ENCODE measurements at regions not wholly inside any gene's neighbourhood (a gene's known extent, or its start where the extent isn't known, plus 50 kb on each side); places are given as distances from the start of the nearest gene placed in this dataset.
"Not testable (repeated sequence)": the region's sequence is repeated elsewhere in the genome, so short reads cannot be mapped to it uniquely, and the experiment has no call there.

GRCh38 chr20:29088472-29088871 is 2169.0 kb upstream of the DEFB115 start:
- H3K79me2 ChIP-seq (ENCODE audit: control insufficient read depth, insufficient read depth, low read length); H3K4me2 ChIP-seq (ENCODE audit: control insufficient read depth, extremely low read depth, insufficient read depth, low read depth, low read length); H3K9me1 ChIP-seq (ENCODE audit: control insufficient read depth, extremely low read depth, insufficient read depth, low read length); H3K36me3 ChIP-seq (ENCODE audit: control insufficient read depth in 2 of 2, extremely low read depth in 1 of 2, insufficient read depth in 2 of 2, low read length in 2 of 2); H3K4me1 ChIP-seq (ENCODE audit: control insufficient read depth, extremely low read depth, insufficient read depth, low read length); FAIRE-seq; H3K4me3 ChIP-seq (ENCODE audit: control insufficient read depth in 2 of 3, extremely low read depth in 1 of 3, insufficient read depth in 2 of 3, low read depth in 1 of 3, low read length in 3 of 3); H4K20me1 ChIP-seq (ENCODE audit: control insufficient read depth, extremely low read depth, insufficient read depth, low read length); DNase-seq (ENCODE audit: low read depth, low spot score); H3K9me3 ChIP-seq (ENCODE audit: control insufficient read depth, low read depth, low read length); H3K27ac ChIP-seq (ENCODE audit: control insufficient read depth, insufficient read depth, low read length); H2AFZ ChIP-seq (ENCODE audit: control insufficient read depth, low read length); dilution Hi-C loops (cut with MboI; ENCODE audit: extremely low pct_ligation_motif_present, low sequenced_read_pairs); H3K9ac ChIP-seq (ENCODE audit: control insufficient read depth, extremely low read depth, insufficient read depth, low read length); H3K27me3 ChIP-seq (ENCODE audit: control insufficient read depth, extremely low read depth, insufficient read depth, low read length): not testable (repeated sequence)

GRCh38 chr20:29089409-29089808 is 2168.1 kb upstream of the DEFB115 start:
- DNase-seq (ENCODE audit: low read depth, low spot score); FAIRE-seq; H3K9me1 ChIP-seq (ENCODE audit: control insufficient read depth, extremely low read depth, insufficient read depth, low read length); H3K4me2 ChIP-seq (ENCODE audit: control insufficient read depth, extremely low read depth, insufficient read depth, low read depth, low read length); H3K27me3 ChIP-seq (ENCODE audit: control insufficient read depth, extremely low read depth, insufficient read depth, low read length); H2AFZ ChIP-seq (ENCODE audit: control insufficient read depth, low read length); H4K20me1 ChIP-seq (ENCODE audit: control insufficient read depth, extremely low read depth, insufficient read depth, low read length); dilution Hi-C loops (cut with MboI; ENCODE audit: extremely low pct_ligation_motif_present, low sequenced_read_pairs); H3K27ac ChIP-seq (ENCODE audit: control insufficient read depth, insufficient read depth, low read length); H3K4me1 ChIP-seq (ENCODE audit: control insufficient read depth, extremely low read depth, insufficient read depth, low read length); H3K4me3 ChIP-seq (ENCODE audit: control insufficient read depth in 2 of 3, extremely low read depth in 1 of 3, insufficient read depth in 2 of 3, low read depth in 1 of 3, low read length in 3 of 3); H3K9me3 ChIP-seq (ENCODE audit: control insufficient read depth, low read depth, low read length); H3K9ac ChIP-seq (ENCODE audit: control insufficient read depth, extremely low read depth, insufficient read depth, low read length); H3K79me2 ChIP-seq (ENCODE audit: control insufficient read depth, insufficient read depth, low read length); H3K36me3 ChIP-seq (ENCODE audit: control insufficient read depth in 2 of 2, extremely low read depth in 1 of 2, insufficient read depth in 2 of 2, low read length in 2 of 2): not testable (repeated sequence)

GRCh38 chr20:29093958-29094357 is 2163.5 kb upstream of the DEFB115 start:
- dilution Hi-C loops (cut with MboI; ENCODE audit: extremely low pct_ligation_motif_present, low sequenced_read_pairs) = not testable (repeated sequence)

GRCh38 chr20:29096695-29097094 is 2160.8 kb upstream of the DEFB115 start:
- DNase-seq (ENCODE audit: low read depth, low spot score); H3K27ac ChIP-seq (ENCODE audit: control insufficient read depth, insufficient read depth, low read length); H3K36me3 ChIP-seq (ENCODE audit: control insufficient read depth in 2 of 2, extremely low read depth in 1 of 2, insufficient read depth in 2 of 2, low read length in 2 of 2); H4K20me1 ChIP-seq (ENCODE audit: control insufficient read depth, extremely low read depth, insufficient read depth, low read length); FAIRE-seq; H3K4me3 ChIP-seq (ENCODE audit: control insufficient read depth in 2 of 3, extremely low read depth in 1 of 3, insufficient read depth in 2 of 3, low read depth in 1 of 3, low read length in 3 of 3); H3K9me3 ChIP-seq (ENCODE audit: control insufficient read depth, low read depth, low read length); H3K9ac ChIP-seq (ENCODE audit: control insufficient read depth, extremely low read depth, insufficient read depth, low read length); dilution Hi-C loops (cut with MboI; ENCODE audit: extremely low pct_ligation_motif_present, low sequenced_read_pairs); H3K27me3 ChIP-seq (ENCODE audit: control insufficient read depth, extremely low read depth, insufficient read depth, low read length); H2AFZ ChIP-seq (ENCODE audit: control insufficient read depth, low read length); H3K4me1 ChIP-seq (ENCODE audit: control insufficient read depth, extremely low read depth, insufficient read depth, low read length); H3K4me2 ChIP-seq (ENCODE audit: control insufficient read depth, extremely low read depth, insufficient read depth, low read depth, low read length); H3K79me2 ChIP-seq (ENCODE audit: control insufficient read depth, insufficient read depth, low read length); H3K9me1 ChIP-seq (ENCODE audit: control insufficient read depth, extremely low read depth, insufficient read depth, low read length): not testable (repeated sequence)

More at GRCh38 chr20:29093958-29094357, 2163.5 kb upstream of the DEFB115 start:
- H3K9me1 ChIP-seq (ENCODE audit: control insufficient read depth, extremely low read depth, insufficient read depth, low read length); H3K27ac ChIP-seq (ENCODE audit: control insufficient read depth, insufficient read depth, low read length); DNase-seq (ENCODE audit: low read depth, low spot score); H3K4me3 ChIP-seq (ENCODE audit: control insufficient read depth in 2 of 3, extremely low read depth in 1 of 3, insufficient read depth in 2 of 3, low read depth in 1 of 3, low read length in 3 of 3); H3K9ac ChIP-seq (ENCODE audit: control insufficient read depth, extremely low read depth, insufficient read depth, low read length); H3K9me3 ChIP-seq (ENCODE audit: control insufficient read depth, low read depth, low read length); H3K79me2 ChIP-seq (ENCODE audit: control insufficient read depth, insufficient read depth, low read length); FAIRE-seq; H3K27me3 ChIP-seq (ENCODE audit: control insufficient read depth, extremely low read depth, insufficient read depth, low read length); H2AFZ ChIP-seq (ENCODE audit: control insufficient read depth, low read length); H4K20me1 ChIP-seq (ENCODE audit: control insufficient read depth, extremely low read depth, insufficient read depth, low read length); H3K4me1 ChIP-seq (ENCODE audit: control insufficient read depth, extremely low read depth, insufficient read depth, low read length); H3K36me3 ChIP-seq (ENCODE audit: control insufficient read depth in 2 of 2, extremely low read depth in 1 of 2, insufficient read depth in 2 of 2, low read length in 2 of 2); H3K4me2 ChIP-seq (ENCODE audit: control insufficient read depth, extremely low read depth, insufficient read depth, low read depth, low read length): not testable (repeated sequence)

- H3K4me1 ChIP-seq (ENCODE audit: control insufficient read depth, extremely low read depth, insufficient read depth, low read length); FAIRE-seq; H3K79me2 ChIP-seq (ENCODE audit: control insufficient read depth, insufficient read depth, low read length); H4K20me1 ChIP-seq (ENCODE audit: control insufficient read depth, extremely low read depth, insufficient read depth, low read length); dilution Hi-C loops (cut with MboI; ENCODE audit: extremely low pct_ligation_motif_present, low sequenced_read_pairs); H3K9me1 ChIP-seq (ENCODE audit: control insufficient read depth, extremely low read depth, insufficient read depth, low read length); H3K9me3 ChIP-seq (ENCODE audit: control insufficient read depth, low read depth, low read length); DNase-seq (ENCODE audit: low read depth, low spot score); H3K36me3 ChIP-seq (ENCODE audit: control insufficient read depth in 2 of 2, extremely low read depth in 1 of 2, insufficient read depth in 2 of 2, low read length in 2 of 2); H3K27me3 ChIP-seq (ENCODE audit: control insufficient read depth, extremely low read depth, insufficient read depth, low read length); H3K9ac ChIP-seq (ENCODE audit: control insufficient read depth, extremely low read depth, insufficient read depth, low read length); H2AFZ ChIP-seq (ENCODE audit: control insufficient read depth, low read length); H3K4me3 ChIP-seq (ENCODE audit: control insufficient read depth in 2 of 3, extremely low read depth in 1 of 3, insufficient read depth in 2 of 3, low read depth in 1 of 3, low read length in 3 of 3); H3K4me2 ChIP-seq (ENCODE audit: control insufficient read depth, extremely low read depth, insufficient read depth, low read depth, low read length); H3K27ac ChIP-seq (ENCODE audit: control insufficient read depth, insufficient read depth, low read length): not testable (repeated sequence)
These were observed 2149.6 kb upstream of the DEFB115 start for GRCh38 chr20:29107884-29108283.
